Activated CD8-positive, alpha-beta memory T cell treated with anti-CD3 and anti-CD28 coated beads for 4 hours (primary cell): ENCODE measurements at regions not wholly inside any gene's neighbourhood (a gene's known extent, or its start where the extent isn't known, plus 50 kb on each side); places are given as distances from the start of the nearest gene placed in this dataset.

Experiments
- DNase-seq, 2 donors: peaks; one replicate each; pipeline ENCODE4 v3.0.0-alpha.2; 2020; ENCODE audit warnings: low read depth in 2 of 2

DNA sequence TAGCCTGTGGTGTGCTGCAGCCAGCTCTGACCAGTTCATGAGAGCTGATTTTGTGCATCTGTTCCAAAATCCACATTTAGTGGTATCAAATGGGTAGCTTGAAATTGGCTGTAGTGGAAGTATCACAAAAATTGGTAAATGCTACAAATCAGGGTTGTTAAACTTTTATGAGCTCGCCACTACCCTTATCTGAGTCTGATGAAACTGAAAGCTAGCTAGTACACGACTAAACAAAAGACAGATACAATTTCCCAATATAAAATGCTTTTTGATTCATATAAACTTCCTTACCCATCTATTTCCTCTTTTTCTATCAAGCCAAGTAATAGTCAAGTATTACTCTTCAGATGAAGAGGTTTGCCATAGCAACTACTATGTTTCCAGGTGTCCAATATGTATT, 392.0 kb downstream of the TMEM161B start:
- no peak for DNase-seq

DNA sequence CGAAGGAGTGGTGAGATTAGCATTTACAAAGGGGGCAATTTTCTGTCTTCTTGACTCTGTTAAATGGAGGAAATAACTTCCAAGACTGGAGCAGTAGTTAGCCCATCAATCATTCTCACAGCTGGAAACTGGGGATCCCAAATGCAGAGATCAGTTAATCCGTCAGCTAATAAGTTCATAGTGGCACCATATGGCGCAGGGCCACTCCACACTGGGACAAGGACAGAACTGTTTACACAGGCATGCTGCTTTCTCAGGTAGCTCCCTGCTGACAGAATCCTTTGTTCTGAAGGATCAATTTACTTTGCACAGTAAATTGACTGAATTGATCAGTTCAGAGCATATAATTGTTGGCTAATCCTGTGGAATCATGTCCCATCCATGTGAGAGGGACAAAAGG, 395.7 kb downstream of the TMEM161B start:
- no peak for DNase-seq

DNA sequence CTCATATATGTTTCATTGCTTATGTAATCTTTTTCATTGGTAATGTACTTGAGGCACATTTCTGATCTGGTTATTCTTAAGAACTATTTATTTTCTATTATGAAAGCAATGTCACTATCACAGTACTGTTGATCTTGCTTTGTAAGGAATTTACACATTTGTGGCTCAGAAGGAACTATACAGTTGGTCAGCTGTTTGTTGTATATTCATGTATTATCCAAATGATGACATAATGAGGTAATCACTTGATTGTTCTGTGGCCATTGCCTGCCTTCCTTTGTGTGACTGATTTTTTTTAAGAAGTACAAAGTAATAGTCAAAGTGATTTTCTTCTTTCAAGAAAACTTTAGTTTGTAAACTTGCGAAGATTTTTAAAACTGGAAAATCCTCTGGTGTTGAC, 399.9 kb downstream of the TMEM161B start:
- no peak for DNase-seq

DNA sequence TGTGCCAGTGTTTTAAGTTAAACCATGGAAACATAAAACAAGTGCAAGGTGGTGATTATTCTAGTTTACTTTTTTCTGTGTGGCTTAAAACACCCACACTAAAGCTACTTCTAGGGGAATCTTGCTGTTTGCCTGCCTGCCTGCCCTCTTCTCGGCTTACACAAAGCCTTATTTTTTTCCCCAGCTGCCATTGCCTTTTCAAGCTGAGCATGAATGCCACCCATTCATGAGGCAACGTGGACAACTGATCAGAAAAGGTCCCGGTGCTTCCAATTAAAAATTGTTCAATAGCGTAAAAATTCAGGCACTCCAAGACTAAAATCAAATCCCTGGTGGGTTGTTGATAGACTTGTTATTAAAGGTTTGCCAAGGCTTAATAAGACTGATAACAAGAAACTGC, 401.4 kb downstream of the TMEM161B start:
- no peak for DNase-seq

DNA sequence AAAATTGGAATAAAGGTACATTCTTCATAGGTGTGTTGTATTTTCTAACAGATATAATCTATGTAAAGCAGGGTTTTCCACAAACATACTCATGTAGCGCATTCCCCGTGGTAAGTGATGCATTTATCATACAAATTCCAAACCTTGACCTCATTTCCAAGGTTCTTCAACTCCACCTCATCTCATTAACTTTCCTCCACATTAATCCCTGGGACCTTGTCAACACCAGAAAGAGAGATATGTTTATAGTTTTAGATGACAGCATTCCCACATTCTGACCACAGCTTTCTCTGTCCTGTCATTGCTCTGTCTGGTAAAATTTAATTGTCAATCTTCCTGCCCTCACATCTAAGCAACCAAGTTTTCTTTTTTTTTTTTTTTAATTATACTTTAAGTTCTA, 415.1 kb downstream of the TMEM161B start:
- no peak for DNase-seq

DNA sequence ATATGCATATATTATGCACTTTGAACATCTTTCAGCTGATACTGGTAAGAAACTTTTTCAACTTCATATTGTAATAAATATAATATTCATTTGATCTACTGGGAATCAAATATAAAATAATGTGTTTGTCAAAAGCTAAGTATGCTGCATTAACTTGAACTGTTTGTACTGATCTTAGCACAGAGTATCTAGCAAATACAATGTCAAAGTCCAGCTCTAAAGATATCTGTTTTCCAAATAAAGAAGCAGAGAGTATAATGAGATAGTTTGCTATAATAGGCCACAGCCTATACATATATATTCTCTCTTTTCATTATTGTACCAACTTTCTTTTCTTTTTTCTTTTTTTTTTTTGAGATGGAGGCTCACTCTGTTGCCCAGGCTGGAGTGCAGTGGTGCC, 417.0 kb downstream of the TMEM161B start:
- DNase-seq: no peak

DNA sequence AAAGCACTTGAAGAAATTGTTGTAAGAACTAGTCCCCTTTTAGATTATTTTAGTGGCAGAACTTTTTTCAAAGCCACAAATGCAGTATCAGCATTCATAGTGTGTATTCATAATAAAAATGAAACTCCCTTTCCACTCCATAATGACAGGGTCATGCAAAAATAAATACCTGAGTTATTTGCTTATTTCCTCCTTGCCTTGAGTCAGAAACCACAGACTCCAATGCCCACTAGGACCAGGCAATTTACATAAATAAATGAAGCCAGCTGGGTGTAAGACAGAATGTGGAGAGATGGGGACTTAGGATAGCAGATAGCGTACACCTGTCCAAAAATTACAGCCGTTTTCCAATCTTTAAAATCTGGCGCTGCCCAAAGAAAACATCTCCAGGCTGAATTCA, 417.8 kb downstream of the TMEM161B start:
- no peak for DNase-seq

DNA sequence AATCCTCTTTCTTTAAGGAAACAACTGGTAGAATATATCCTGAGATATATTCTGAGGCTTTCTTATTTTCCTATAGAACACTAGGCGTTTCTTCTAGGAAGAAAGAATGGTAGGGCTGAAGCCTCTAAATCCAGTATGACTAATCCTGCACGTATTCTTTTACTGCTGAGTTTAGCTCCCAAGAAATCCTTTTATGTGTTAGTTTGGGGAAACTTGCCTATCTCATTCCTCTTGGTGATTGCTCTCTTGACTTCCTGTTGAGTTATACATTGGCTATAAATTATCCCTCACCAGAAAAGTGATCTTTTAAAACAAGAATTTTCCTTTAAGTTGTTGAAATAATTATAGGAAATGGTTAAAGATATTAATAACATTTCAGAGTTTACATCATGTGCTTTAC, 422.9 kb downstream of the TMEM161B start:
- DNase-seq: no peak

DNA sequence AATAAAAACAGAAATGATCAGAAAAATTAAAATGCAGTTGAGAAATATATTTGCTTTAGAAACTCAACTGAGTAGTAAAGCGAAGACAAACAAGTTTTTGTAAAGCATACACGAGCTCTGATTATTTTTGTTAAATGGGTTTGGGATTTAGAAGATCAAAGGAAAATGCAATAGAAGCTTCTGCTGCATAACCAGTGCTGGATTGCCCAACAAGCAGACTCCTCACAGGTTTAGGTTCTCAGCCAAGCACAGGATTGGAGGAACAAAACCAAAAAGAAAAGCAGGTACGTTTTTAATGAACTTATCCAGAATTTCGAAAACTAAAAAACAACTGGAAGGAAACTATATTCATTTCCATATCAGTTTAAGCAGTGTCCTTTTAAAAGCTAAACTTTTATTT, 423.8 kb downstream of the TMEM161B start:
- DNase-seq: no peak

DNA sequence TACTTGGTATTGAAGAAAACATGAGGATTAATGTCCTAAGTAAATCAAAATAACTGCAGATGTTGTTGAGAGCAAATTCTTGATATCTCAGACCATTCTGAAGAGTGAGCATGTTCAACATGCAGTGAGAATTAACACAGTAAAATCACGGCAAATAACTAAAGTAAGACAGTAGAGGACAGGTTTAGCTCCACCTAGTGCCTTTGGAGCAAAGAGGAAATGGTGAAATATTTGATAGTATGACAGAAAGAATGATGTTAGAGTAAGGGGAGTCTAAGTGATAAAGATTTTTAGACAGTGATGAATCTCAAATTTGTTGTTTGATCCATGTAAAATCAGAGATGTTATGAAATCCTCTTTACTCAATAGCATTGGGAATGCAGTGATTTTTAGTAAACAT, 424.2 kb downstream of the TMEM161B start:
- no peak for DNase-seq

DNA sequence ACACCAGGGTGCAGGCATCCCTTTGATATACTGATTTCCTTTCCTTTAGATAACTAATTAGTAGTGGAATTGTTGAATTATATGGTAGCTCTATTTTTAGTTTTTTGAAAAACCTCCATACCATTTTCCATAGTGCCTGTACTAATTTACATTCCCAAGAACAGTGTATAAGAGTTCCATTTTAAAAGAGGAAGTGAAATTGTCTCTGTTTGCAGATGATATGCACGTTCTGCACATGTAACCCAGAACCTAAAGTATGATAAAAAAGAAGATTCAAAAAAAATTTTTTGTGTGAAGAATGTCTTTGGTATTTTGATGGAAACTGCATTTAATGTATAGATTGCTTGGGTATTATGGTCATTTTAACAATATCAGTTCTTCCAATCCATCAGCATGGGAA, 424.0 kb upstream of the CCNH start:
- DNase-seq: no peak

DNA sequence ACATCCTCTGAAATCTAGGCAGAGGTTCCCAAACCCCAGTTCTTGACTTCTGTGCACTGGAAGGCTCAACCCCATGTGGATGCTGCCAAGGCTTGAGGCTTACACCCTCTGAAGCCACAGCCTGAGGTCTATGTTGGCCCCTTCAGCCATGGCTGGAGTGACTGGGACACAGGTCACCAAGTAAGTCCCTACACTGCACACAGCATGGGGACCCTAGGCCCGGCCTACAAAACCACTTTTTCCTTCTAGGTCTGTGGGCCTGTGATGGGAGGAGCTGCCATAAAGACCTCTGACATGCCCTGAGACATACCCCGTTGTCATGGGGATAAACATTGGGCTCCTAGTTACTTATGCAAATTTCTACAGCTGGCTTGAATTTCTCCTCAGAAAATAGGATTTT, 418.8 kb upstream of the CCNH start:
- DNase-seq: no peak

DNA sequence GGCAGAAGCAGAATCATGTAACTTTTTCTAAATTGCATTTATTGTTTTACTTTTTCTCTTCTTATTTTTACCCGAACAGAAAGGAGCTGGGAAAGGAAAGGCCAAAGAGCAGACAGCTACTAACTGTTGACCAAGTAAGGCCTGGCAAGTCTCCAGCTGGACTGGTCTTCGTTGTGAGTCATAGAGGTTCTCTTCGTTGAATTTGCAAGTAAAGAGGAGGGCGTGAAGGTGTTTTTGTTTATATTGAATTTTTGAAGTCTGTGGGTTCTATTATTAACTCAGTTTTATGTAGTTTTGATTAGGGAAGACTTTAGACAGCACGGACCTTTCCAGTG, 416.5 kb upstream of the CCNH start:
- no peak for DNase-seq

DNA sequence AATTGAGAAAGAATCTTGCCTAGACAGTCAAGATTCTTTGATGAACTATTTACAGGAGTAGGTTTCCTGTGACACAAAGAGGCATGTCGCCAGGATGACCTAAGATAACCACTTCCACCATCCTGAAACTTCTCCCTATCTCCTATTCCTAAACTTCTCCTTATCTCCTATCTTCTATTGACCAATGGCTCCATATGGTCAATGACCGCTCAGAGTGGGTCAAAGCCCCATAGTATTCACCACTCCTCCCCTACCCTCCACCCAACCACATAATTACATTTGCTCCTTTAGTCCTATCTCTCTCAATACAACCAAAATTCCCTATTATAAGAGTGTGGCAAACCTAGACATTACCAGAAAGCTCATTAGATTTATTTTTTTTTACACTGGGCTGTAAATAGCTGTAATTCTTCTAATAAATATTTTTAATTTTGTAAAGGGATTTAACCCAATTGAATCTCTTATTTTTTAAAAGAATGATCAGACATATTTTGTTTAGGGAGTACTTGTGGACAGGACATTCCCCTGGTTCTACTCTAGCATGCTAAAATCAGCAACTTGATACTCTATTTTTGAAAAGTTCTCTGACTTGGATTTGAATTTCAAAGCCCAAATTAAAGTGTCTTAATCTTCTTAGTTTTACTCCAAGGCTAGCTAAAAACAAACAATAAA, 416.0 kb upstream of the CCNH start:
- no peak for DNase-seq

DNA sequence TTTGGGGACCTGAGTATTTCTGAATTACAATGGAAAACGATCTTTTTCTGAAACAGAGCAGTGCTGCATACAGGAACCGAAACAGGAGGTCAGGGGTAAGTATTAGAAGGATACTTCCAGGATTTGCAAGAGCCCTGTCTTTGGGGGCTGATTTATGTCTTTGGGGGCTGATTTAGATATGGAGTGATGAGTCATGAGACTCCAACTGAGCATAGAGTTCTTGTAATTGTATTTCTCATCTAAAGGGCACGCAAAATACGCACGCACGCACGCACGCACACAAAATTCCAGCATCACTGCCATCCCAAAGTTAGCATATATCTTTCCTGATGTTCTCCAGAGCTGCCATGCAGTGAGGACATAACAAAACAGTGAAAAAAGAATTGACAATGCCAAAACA, 414.8 kb upstream of the CCNH start:
- DNase-seq: no peak

DNA sequence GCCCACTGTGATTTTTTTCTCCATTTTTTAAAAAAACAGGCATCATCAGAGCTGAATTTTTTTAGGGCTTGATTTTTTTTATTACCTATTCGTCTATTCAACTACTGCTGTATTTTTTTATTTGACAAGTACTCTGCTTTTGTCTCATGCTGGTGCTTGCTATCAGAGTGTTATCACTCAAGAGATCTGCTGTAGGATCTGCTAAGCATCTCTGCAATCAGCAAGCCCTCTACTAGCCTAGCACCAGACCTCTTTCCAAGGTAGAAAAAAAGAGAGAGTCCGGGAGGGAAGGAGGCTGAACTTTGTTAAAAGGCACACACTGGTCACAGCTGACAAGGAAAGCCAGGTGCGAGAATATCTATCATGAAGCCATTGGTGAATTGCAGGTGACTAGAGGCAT, 413.8 kb upstream of the CCNH start:
- DNase-seq: no peak

DNA sequence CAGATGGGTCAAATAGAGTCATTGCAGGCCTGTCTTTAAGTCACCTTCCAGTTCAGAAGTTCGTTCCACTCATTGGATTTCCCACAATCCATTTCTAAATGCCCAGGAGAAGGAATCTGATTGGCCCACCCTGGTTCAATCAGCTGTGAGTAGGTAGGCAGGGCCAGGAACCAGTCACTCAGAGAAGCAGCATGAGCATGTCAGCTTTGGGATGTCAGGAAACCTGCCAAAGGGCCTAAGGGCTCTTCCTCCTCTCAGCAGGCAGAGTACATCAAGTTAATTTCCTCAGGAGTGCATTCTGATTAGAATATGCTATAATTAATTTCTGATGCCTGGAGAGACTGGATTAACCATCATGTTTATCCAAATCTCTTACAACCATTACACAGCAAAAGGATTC, 412.9 kb upstream of the CCNH start:
- no peak for DNase-seq

DNA sequence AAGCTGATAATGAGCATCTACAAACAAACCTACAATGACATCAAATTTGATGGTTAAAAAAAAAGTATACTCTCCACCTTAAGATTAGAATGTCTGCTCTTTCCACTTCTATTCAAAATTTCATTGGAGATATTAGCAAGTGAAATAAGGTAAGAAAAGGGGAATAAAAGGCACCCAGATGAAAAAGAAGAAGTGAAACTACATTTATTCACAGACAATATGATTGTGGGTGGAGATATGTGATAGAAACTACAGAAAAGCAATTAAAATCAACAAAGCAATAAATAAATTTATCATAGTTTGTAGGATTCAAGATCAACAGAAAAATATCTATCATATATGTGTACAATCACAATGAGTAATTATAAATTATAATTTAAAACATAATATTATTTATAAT, 395.1 kb upstream of the CCNH start:
- DNase-seq: no peak

DNA sequence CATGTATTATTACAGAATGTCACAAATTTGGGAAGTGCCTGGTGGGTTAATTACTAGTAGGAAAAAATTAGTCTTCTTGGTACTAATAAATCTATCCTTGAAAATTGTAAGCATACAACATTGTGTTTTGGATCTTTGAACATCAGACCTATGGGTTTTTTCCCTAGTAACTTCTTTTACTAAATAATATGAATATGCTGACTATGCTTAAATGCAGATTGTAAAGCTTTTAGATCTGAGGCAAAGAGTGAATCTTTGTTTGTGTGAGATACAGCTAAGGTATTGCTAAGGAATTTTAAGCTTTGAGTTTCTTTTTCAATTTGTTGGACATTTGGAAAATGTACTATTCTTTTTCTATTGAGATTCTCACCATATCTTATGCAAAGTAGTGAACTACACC, 390.6 kb upstream of the CCNH start:
- DNase-seq: no peak

DNA sequence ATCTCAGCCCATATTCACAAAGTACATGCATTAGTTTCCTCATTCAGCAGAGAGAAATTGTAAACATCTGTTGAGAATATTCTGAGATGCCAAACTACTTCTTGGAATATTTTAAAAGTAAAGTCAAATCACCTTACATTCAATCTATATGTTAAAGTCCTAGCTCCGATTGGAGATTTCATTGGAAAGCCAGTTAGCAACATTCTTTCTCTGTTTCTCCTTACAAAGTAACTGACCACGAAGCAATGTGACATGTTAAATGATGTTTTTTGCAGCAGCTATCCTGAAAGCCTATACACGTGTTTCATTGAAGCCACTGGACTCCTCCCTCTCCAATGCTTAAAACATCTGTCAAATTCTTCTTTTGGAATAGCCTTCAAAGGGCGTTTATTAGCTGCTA, 379.1 kb upstream of the CCNH start:
- DNase-seq: no peak

DNA sequence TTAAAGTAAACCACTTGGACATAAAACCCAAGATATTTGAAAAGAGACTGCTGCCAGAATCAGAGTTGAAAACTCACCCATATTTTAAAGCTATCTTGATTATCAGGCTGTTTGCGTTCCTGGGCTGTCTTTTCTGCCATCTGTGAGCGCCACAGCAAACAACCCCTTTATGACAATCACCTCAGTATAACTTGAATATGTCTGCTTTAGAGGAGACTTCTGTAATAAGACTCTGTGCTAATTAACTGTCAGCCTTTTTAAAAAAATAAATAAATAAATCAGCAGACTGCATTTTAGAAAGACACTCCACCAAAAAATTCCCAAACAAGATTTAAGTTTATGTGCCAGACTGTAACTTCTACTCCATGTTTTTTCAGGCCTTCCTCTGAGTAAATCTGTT, 375.7 kb upstream of the CCNH start:
- DNase-seq: no peak

DNA sequence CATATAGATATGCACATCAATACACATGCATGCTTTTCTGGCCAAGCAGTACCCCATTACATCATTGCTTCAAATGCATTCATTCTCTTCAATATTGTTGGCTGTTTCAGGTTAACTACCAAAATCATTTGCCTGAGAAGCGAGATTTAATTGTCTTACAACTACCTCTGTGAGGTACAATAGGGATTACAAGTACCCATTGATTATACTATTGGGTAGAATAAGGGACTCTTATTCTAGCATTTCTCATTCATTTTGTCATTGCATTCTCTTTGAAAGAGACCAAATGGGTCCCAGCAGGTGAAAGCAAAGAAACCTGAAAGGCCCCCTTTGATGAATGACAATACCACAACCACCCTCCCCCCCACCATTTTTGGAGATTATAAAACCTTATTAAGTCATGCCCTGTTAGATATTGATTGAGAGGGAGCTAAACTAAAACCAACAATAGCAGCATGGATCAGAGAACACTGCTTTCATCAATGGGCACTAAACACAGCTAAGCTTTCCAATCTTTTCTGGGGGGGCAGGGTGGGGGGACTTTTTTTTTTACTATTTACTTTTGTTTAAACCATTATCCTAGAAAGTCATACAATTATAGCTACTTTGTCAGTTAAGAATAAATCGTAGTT, 375.0 kb upstream of the CCNH start:
- DNase-seq: no peak

DNA sequence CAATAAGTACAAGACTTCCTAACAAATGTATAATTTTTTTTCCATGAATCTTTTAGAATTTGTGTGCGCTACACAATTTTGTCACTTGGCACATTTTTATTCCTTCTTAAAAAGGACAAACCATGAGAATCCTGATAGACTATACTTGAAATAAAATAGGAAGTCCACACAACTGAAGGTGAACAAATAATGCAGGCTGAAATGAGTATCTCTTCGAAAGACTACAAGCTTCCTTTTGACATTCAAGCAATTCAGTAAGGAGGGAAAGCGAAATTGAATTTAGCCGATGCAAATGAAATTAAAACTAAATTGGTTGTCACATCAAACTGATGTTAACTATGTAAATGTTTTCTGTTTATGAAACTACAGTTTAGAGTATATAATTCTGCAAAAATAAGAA, 374.4 kb upstream of the CCNH start:
- DNase-seq: no peak

DNA sequence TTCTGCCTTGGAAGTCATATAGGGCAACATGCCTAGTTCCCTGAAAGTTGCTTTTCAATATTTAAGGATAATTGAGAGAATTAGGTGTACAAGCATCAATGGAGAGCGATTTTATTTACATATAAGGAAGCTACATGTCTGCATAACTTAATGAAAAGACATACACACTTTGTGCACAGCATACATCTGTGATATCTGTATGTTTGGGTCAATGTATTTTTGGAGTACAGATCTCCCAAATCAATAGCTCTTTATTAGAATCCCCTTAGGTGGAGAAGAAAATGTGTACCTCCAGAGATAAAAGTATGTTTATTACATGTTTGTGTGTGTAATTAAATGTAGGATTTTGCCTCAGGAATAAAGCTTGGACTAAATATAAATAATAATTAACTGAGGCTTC, 373.7 kb upstream of the CCNH start:
- no peak for DNase-seq
